GM13977 (cell line): ENCODE measurements at regions not wholly inside any gene's neighbourhood (a gene's known extent, or its start where the extent isn't known, plus 50 kb on each side); places are given as distances from the start of the nearest gene placed in this dataset.

ENCODE experiments used
- DNase-seq: peaks from one replicate; pipeline ENCODE4 v3.0.0; 2012; ENCODE audit warnings: low spot score
- CTCF ChIP-seq: IDR thresholded peaks from 2 replicates; pipeline ENCODE4 v1.5.1; 2012; ENCODE audit warnings: mild to moderate bottlenecking, control low read depth; ENCODE audit not compliant: insufficient read depth; ENCODE audit errors: extremely low read depth, missing control alignments
- in situ Hi-C: fragments of 300-500 bp; cut with MboI; formaldehyde crosslinking; loops from one replicate; pipeline ENCODE4 v1.12.0; 2022; ENCODE audit warnings: low sequenced_read_pairs, low pct_unique_long_range_greater_than_20kb, mixed read lengths, inconsistent platforms; ENCODE audit not compliant: unreplicated experiment

GRCh38 chr16:62102588-62102987 is 66.3 kb upstream of the CDH8 start:
- TF ChIP-seq CTCF = no peak
- DNase-seq = no peak
- in situ Hi-C loops = no loop called here

GRCh38 chr16:62100651-62101050 is 64.4 kb upstream of the CDH8 start:
- no peak for TF ChIP-seq CTCF
- in situ Hi-C loops = no loop called here

GRCh38 chr16:62089715-62090114 is 53.5 kb upstream of the CDH8 start:
- in situ Hi-C loops = no loop called here
- DNase-seq = no peak
- TF ChIP-seq CTCF = no peak

More at GRCh38 chr16:62100651-62101050, 64.4 kb upstream of the CDH8 start:
- DNase-seq = no peak

GRCh38 chr16:62088731-62089410 is 52.6 kb upstream of the CDH8 start:
- in situ Hi-C loops = no loop called here
- no peak for DNase-seq
- no peak for TF ChIP-seq CTCF
